ENCODE measurements at regions not wholly inside any gene's neighbourhood (a gene's known extent, or its start where the extent isn't known, plus 50 kb on each side); places are given as distances from the start of the nearest gene placed in this dataset.

DNA sequence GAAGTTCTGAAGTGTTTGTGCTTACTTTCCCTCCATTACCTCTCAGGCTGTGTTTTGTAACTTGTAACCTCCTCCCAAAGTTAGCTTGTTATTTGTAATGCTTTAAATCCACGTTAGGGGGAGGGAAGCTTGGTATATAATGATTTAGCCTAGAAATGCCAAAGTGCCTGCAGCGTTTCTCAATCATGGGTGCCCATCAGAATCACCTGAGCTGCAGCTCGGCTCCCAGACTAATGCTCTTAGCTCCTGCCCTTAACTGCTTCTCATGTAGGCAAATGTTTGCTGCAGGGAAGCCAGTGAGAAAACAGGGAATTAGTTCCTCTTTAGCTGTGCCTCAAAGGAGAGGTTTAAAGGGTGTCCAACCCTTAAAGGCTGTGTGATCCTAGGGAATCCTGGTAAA is 219.2 kb upstream of the NAALADL2 start:
- DNase-seq (ENCODE audit: extremely low read depth, low read depth, low spot score) = no peak

DNA sequence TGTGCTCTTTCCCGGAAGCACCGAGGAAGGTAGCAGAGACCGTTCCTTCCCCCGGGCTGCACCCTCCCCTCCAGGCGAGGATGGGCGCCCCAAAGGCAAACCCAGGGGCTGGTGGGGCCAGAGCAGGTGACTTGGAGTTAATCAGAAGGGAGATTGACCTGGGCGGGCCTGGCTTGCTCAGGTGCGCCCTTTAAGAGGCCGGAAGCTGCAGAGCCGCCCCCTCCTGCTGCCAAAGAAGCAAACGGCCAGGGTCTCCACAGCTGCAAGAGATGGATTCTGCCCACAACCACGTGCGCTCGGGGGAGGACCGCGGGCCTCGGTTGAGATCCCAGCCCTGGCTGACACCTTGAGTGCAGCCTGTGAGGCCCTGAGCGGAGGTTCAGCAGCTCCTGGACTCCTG is 218.2 kb upstream of the NAALADL2 start:
- DNase-seq (ENCODE audit: extremely low read depth, low read depth, low spot score) = no peak

DNA sequence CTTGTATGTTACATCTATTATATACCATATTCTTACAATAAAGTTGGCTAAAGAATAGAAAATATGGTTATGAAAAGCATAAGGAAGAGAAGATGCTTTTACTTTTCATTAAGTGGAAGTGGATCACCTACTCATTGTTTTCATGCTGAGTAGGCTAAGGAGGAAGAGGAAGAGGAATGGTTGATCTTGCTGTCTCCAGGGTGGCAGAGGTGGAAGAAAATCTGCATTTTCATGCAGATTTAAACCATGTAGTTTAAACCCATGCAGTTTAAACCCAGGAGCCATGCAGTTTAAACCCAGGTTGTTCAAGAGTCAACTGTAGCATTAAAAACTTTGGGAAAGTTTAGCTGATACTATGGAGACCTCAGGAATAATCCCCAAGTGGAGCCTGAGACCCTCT is 214.8 kb upstream of the NAALADL2 start:
- DNase-seq (ENCODE audit: extremely low read depth, low read depth, low spot score) = no peak

DNA sequence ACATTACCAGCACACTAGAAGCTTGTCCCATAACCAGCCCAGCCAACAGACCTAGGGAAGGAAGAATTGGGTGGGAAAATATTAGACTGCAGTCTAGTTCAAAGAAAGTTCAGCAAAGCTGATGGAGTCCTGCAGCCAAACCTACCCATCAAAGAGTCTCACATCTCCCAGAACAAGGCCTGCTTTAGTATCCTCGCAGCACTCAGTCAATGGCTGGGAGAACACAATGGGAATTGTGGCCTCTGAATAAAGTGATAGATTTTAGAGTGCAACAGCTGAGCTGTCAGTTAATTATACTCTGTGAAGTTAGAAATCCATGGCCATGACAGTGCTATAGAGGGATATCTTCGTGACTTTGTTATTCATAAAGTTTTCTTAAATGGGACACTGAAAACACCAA is 207.2 kb upstream of the NAALADL2 start:
- no peak for DNase-seq (ENCODE audit: extremely low read depth, low read depth, low spot score)

DNA sequence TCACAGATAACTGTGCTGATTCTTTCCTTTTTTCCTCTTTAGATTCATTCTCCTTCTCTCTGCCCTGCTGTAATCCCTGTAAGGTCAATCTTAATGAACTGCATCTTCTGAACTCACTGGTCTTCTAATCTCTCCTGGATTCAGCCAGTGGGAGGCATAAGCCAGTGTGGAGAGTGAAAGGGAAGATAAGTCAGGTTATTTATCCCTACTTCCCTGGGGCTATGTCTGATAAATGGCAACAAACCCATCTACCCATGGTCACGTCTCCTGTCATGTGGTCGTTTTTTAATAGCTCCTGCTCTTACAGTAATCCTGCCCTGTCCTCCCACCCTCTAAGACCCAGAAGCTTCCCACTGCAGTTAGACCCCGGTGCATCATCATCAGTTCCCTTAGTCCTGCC is 199.6 kb upstream of the NAALADL2 start:
- DNase-seq (ENCODE audit: extremely low read depth, low read depth, low spot score) = no peak

DNA sequence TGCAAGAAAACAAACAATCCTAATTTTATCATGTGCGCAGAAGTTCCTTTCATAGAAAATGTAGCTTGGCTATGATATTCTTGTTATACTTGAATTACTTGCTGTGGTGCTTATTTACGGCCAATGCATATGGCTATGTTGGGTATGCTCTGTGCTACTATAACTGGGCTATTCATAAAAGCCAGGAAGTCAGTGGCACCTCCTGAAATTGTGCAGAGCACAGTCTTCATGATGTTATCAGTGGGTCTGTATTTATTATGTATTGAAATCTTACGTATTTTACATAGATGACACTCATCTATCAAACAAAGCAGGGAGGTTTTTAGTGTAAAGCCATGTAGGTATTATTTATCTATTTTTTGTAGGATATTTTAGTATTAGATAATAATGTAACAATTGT is 196.5 kb upstream of the NAALADL2 start:
- no peak for DNase-seq (ENCODE audit: extremely low read depth, low read depth, low spot score)

DNA sequence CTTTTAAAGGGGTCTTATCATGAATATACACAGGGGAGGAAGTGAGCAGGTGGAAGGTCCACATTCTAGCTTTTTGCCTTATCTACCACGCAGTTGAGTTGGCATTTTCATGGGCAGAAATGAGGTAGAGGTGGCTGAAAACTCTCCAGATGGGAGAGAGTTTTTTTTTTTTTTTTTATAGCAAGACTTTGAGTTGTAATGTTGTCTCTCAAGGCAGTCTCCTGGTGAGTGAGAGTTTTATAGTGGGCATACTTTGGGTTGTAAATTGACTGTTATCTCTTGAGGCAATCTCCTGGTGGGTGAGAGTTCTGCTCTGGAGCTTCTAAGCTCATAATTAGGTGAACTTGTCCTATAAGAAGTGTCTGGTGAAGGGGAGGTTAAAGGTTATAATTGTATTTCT is 191.7 kb upstream of the NAALADL2 start:
- DNase-seq (ENCODE audit: extremely low read depth, low read depth, low spot score) = no peak

DNA sequence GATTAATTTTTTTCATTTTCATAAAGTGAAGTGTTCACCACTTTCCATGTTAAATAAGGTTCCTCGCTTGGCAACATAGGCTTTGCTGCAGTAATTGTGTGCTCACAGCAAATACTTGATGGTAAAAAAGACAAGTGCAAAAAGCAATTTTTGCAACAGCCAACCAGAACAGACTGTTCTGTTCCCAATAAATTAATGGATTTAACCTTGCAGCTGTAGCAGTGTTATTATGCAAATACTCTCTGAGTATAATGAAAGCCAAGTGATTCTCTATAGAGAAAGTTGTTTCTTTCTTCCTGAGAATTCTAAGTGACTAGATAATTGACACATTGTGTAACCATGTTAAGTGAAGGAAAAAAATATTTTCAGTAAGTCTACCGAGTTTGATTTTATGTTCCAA is 183.7 kb upstream of the NAALADL2 start:
- no peak for DNase-seq (ENCODE audit: extremely low read depth, low read depth, low spot score)

DNA sequence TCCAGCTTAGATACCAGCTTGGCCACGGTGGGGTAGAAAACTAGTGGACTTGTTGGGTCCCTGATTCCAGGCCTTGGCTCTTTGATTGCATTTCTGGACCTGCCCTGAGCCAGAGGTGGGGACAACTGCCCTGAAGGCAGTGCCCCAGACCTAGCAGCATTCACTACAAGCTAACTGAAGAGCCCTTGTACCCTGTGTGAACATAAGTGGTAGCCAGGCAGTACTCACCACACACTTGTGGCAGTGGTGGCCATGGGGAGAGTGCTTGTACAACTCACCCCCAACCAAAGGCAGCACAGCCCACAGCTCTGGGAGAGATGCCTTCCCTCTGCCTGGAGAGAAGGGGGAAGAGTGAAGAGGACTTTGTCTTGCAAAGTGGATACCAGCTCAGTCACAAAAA is 177.3 kb upstream of the NAALADL2 start:
- no peak for DNase-seq (ENCODE audit: extremely low read depth, low read depth, low spot score)

DNA sequence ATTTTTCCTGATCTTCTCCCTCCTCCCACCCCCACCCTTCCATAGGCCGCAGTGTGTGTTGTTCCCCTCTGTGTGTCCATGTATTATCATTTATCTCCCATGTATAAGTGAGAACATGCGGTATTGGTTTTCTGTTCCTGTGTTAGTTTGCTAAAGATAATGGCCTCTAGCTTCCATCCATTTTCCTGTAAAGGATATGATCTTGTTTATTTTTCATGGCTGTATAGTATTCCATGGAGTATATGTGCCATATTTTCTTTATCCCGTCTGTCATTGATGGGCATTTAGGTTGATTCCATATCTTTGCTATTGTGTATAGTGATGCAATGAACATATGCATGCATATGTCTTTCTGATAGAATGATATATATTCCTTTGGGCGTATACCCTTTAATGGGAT is 173.3 kb upstream of the NAALADL2 start:
- no peak for DNase-seq (ENCODE audit: extremely low read depth, low read depth, low spot score)

DNA sequence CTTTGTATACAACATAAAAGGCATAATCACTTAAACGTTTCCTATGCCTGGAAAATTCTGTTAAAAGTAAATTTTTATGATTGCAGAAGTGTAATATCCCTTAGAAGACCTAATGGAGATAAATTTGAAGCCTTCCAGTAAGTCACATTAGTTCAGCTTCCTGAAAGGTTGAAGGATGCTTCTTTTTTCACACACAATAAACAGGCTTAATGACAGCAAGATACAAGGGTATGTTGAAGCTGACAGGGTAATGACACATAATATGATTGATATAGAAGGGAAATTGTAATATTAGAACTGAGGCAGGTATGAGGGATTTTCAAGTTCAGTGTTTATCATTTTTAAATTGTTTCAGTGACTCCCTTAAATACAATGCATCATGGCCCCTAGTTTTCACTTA is 161.8 kb upstream of the NAALADL2 start:
- DNase-seq (ENCODE audit: extremely low read depth, low read depth, low spot score) = no peak

DNA sequence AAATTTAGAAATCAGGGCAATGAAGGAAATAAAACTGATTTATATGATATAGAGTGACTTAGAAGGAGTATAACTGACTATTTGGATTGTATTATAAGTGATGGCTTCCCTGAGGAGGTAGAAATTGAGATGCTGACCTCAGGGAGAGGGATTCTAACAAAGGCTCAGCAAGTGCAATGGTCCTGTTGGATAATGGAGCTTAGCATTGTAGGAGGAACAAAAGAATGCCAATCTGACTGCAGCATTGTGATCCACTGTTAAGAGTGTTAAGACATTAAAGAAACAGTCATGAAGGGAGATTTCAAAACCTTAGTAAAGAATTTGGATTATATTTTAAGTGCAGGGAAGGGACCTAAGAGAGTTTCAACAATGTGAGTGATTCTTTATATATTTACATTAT is 158.4 kb upstream of the NAALADL2 start:
- DNase-seq (ENCODE audit: extremely low read depth, low read depth, low spot score) = no peak

DNA sequence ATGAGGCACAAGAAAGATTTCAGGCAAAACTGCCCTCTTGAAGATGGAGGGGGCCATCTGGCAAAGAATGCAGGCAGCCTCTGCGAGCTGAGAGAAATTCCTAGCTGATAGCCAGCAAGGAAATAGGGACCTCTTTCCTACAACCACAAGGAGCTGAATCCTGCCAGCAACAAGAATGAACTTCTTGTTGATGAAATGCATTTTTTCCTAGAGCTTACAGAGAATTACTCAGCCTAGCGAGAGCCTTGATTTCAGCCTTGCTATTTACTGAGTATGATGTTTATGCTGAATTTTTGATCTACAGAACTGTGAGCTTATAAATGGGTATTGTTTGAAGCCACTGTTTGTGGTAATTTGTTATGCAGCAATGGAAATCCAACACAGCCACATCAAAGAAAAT is 148.5 kb upstream of the NAALADL2 start:
- DNase-seq (ENCODE audit: extremely low read depth, low read depth, low spot score) = no peak

DNA sequence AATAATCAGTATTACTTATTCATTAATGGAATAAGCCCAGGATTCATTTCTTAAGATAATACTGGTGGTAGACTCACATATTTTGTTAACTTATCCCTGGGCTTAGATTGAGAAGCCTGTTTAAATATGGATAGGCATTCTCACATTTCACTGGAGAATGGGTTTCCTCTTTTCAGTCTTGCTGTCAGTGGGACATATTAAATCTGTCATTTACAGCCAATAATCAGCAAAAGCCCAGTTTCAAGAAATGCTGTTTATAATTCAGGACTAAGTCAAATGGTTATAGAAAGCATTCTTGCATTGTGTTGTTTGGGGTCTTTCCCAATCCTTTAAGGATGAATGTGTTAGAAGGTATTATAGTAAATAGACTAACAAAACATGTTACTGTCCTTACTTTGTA is 143.7 kb upstream of the NAALADL2 start:
- no peak for DNase-seq (ENCODE audit: extremely low read depth, low read depth, low spot score)

DNA sequence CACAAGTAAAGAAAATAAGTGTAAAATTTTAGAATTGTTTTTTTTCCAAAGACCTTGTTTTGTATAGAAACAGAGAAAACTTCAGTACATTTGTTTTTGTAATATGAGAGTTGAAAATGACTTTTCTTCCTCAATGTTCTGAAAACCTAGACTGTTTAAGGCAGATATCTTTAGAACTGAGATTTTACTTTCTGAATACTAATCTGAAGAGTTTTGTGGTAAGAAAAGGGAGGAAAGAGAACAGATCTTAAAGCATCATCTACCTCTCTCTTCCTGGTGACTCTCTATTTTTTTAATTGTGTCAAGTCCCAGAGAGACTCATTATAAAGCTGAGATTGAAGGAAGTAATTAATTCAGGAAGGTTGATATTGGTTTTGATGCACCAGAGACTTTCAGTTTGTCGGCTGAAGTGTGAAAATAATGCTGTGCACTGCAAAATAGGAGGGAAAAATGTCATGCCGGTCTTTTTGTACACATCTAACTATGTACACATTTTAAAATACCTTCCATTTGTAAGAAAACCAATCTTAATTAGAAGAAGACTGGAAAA is 142.1 kb upstream of the NAALADL2 start:
- DNase-seq (ENCODE audit: extremely low read depth, low read depth, low spot score) = no peak

DNA sequence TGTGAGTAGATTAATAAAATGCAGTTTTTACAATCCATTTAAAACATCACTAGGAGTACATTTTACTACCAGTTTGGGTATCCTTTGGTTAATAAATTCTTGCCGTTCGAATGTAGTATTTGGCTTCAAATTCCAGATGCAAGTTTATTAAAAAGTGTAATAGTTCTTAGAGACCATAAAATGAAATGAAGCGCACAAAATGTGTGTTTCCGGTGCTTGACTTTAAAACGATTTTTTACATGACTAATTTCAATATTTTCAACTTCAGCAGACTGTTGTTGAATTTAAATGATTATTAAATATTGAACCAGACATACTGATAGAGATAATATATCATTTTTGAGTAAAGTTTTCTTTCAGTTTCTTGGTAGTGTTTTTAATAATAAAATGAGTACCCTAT is 138.4 kb upstream of the NAALADL2 start:
- DNase-seq (ENCODE audit: extremely low read depth, low read depth, low spot score) = no peak

DNA sequence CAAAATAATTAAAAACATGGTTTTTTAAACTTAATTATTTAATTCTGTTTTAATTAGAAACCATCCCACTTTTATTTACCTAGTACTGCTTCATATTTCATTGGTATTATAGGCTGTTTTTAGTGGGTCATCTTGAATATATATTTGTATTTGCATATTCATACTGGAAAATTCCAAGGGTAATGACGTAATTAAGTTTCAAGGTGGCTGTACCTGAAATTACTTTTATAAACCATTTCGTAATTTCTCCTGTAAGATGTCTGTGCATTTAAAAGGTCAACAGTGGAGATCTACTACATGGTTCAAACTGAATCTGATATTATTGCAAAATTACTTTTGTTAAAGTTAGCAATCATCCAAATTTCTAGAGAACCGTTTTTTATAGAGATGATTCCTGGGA is 133.8 kb upstream of the NAALADL2 start:
- no peak for DNase-seq (ENCODE audit: extremely low read depth, low read depth, low spot score)

DNA sequence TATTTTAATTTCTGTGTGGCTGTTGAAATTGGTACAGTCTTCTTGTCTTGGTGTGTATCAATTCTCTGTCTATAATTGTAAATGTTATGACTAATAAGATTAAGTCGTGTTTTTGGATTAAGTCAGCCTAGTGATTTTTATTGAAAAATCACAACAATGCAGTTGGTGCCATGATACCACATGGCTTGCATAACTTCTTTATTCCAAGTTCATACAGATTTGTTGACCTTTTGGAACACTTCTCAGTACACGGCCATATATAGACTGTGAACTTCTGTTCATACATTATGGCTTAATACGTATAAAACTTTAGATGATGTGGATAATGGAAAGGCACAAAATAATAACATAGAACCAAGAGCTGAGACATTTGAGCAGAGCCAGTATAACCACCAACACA is 121.2 kb upstream of the NAALADL2 start:
- no peak for DNase-seq (ENCODE audit: extremely low read depth, low read depth, low spot score)

DNA sequence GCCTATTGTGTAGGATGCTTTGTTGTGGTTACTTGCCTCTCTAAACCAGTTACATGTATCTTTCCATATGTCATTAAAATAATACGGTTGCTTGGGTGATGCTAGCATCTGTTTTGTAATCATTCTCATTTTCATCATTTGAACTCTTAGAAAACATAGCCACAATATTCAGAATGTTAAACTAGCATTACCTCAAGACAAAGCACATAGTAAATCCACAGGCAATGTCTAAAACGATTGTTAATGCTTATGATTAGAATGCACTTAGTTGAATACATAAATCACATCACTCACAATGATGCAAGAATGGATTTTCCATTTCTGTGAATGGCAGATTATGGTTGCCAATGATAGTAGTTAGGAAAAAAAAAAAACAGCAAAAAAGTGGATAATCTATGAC is 110.0 kb upstream of the NAALADL2 start:
- DNase-seq (ENCODE audit: extremely low read depth, low read depth, low spot score) = no peak

DNA sequence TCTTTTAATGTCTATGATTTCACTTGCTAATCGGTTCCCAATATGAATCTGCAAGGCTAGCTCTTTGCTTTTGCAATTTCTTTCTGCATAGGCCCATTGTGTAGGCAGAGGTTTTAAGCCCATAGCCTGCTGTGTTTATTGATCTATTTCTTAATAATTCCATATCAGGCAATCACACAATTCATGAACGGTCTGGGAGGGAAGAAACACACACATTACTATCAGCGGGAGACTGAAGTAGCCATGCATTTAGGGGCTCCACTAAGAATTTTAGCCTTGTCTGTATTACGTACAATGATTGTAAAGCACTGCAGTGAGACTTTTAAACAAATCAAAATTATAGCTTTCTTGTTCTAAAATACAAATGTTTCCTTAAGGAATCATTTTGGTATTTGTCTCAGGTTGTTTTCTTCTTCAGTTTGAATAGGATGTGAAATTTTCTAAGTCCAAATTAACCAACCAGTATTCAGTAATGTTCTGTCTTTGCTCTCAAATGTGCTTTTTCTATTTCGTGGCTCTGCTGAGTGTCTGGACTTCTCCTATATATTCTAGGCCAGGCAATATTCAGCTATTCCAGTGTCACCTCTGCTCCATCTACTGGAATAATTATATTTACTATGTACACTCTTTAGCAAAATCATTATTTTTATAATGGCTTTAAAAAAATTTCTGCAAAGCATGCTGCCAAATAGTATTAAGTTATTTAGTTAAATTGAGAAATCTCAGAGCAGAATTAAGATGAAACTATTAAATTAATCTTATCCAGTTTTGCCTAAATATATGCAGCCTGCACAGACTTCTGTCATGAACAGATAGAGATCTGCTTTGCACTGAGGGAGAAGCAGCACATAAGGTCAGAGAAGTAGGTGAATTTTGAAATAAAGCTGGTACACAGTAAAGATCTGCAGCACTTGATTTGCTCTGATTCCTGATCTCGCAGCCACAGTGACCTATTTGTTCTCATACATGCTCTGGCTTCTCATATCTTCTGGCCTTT is 103.0 kb upstream of the NAALADL2 start:
- no peak for DNase-seq (ENCODE audit: extremely low read depth, low read depth, low spot score)

DNA sequence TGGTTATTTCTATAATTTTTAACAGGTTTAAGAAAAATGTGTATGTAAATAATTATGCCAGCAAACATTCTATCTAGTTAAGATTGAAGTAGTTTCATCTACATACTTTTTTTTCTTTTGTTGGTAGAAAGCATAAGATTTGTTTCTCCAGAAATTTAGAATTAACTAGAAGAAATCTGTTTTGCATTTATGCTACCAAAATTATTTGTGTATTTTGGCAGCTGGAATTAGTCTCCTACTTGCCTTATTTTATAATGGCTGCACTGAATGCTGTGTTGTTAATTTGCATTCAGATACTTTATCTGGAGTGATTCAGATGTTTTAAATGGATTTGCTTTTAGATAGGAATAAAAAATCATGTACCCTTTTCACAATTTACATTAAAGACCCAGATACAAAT is 100.2 kb upstream of the NAALADL2 start:
- DNase-seq (ENCODE audit: extremely low read depth, low read depth, low spot score) = no peak

DNA sequence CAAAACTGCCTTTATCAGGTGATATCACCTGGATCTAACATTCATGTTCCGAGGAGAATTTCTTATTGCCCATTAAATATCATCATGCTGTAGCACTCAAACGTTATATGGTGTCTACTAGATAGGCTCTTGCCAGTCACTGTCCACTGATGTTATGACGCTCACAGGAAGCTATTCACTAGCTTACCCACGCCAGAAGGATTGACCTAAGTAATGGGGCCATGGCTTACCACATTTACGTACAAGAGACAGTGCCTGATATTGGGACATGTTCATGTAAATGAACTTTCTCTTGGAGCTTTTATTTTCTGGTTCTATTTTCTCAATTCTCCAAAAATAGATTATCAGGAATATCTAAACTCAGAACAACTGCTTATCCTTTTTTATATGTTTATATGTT is 91.7 kb upstream of the NAALADL2 start:
- DNase-seq (ENCODE audit: extremely low read depth, low read depth, low spot score) = no peak

All from glomerular endothelial cell (primary cell).